ENCODE measurements at regions not wholly inside any gene's neighbourhood (a gene's known extent, or its start where the extent isn't known, plus 50 kb on each side); places are given as distances from the start of the nearest gene placed in this dataset.

GRCh38 chr1:209326831-209327230, 256.7 kb upstream of the CAMK1G start:
- no TSS peak for BruUV-seq (replicated peaks)
- peaks cover 15% of the 10 kb centered on the region for H3K4me1 ChIP-seq (replicated peaks; ENCODE audit: insufficient read depth)
- ChIA-PET CTCF (no interaction called here), POLR2A (ENCODE audit: unreplicated experiment) (no interaction called here)
- no peaks in the 10 kb centered on the region for H3K79me2 ChIP-seq (ENCODE audit: low read depth)
- no peak for TF ChIP-seq EZH2 (IDR thresholded peaks at IDR 0.05; ENCODE audit: low read depth)
- TF ChIP-seq, protein P1, sequence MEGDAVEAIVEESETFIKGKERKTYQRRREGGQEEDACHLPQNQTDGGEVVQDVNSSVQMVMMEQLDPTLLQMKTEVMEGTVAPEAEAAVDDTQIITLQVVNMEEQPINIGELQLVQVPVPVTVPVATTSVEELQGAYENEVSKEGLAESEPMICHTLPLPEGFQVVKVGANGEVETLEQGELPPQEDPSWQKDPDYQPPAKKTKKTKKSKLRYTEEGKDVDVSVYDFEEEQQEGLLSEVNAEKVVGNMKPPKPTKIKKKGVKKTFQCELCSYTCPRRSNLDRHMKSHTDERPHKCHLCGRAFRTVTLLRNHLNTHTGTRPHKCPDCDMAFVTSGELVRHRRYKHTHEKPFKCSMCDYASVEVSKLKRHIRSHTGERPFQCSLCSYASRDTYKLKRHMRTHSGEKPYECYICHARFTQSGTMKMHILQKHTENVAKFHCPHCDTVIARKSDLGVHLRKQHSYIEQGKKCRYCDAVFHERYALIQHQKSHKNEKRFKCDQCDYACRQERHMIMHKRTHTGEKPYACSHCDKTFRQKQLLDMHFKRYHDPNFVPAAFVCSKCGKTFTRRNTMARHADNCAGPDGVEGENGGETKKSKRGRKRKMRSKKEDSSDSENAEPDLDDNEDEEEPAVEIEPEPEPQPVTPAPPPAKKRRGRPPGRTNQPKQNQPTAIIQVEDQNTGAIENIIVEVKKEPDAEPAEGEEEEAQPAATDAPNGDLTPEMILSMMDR (conservative IDR thresholded peaks at IDR 0.05) = no peak
- H3K9me3 ChIP-seq (ENCODE audit: insufficient read depth, low read depth) = no peaks in the 10 kb centered on the region
- H3F3A ChIP-seq (ENCODE audit: insufficient read depth, low read depth) = no peaks in the 10 kb centered on the region
- no peak for DNase-seq
- H3K9me2 ChIP-seq (ENCODE audit: insufficient read depth) = no peaks in the 10 kb centered on the region
- no peak overlapping the region for H2AFZ ChIP-seq
- intact Hi-C loops (cut with micrococcal nuclease; ENCODE audit: unreplicated experiment) = no loop called here
- no peak overlapping the region for H3K27ac ChIP-seq
- no peaks in the 10 kb centered on the region for H4K20me1 ChIP-seq (ENCODE audit: insufficient read depth)
- no peak overlapping the region for H3K4me2 ChIP-seq
- H3K27me3 ChIP-seq (ENCODE audit: insufficient read depth, low read depth) = no peaks in the 10 kb centered on the region
- no peak overlapping the region for H3K4me3 ChIP-seq
- no peaks in the 10 kb centered on the region for H3K36me3 ChIP-seq (ENCODE audit: low read depth)

GRCh38 chr1:209328196-209328595, 255.3 kb upstream of the CAMK1G start:
- POLR2A ChIA-PET (ENCODE audit: unreplicated experiment) = no interaction called here
- Histone ChIP-seq H3K36me3 (ENCODE audit: low read depth) (no peaks in the 10 kb centered on the region), H3K9me3 (ENCODE audit: insufficient read depth, low read depth) (no peaks in the 10 kb centered on the region), H3K9me2 (ENCODE audit: insufficient read depth) (no peaks in the 10 kb centered on the region), H3K27me3 (ENCODE audit: insufficient read depth, low read depth) (no peaks in the 10 kb centered on the region), H2AFZ (no peak overlapping the region), H3K4me1 (replicated peaks; ENCODE audit: insufficient read depth) (peaks cover 15% of the 10 kb centered on the region), H3K4me3 (no peak overlapping the region), H3F3A (ENCODE audit: insufficient read depth, low read depth) (no peaks in the 10 kb centered on the region), H3K4me2 (no peak overlapping the region), H3K79me2 (ENCODE audit: low read depth) (no peaks in the 10 kb centered on the region), H4K20me1 (ENCODE audit: insufficient read depth) (no peaks in the 10 kb centered on the region), H3K27ac (no peak overlapping the region)
- BruUV-seq (replicated peaks) = no TSS peak
- intact Hi-C loops (cut with micrococcal nuclease; ENCODE audit: unreplicated experiment) = no loop called here
- CTCF ChIA-PET = no interaction called here
- no peak for DNase-seq
- TF ChIP-seq, protein P1 (conservative IDR thresholded peaks at IDR 0.05) = no peak
- TF ChIP-seq EZH2 (IDR thresholded peaks at IDR 0.05; ENCODE audit: low read depth) = no peak

GRCh38 chr1:209335178-209335577, 248.3 kb upstream of the CAMK1G start:
- intact Hi-C loops (cut with micrococcal nuclease; ENCODE audit: unreplicated experiment) = no loop called here
- POLR2A ChIA-PET (ENCODE audit: unreplicated experiment) = no interaction called here
- Histone ChIP-seq H3K9me2 (ENCODE audit: insufficient read depth) (no peaks in the 10 kb centered on the region), H3K4me2 (no peak overlapping the region), H3K4me3 (no peak overlapping the region), H3K79me2 (ENCODE audit: low read depth) (no peaks in the 10 kb centered on the region), H3K27me3 (ENCODE audit: insufficient read depth, low read depth) (no peaks in the 10 kb centered on the region), H4K20me1 (ENCODE audit: insufficient read depth) (no peaks in the 10 kb centered on the region), H3K4me1 (replicated peaks; ENCODE audit: insufficient read depth) (no peaks in the 10 kb centered on the region), H3K27ac (no peak overlapping the region), H3K36me3 (ENCODE audit: low read depth) (no peaks in the 10 kb centered on the region), H2AFZ (no peak overlapping the region), H3K9me3 (ENCODE audit: insufficient read depth, low read depth) (no peaks in the 10 kb centered on the region), H3F3A (ENCODE audit: insufficient read depth, low read depth) (no peaks in the 10 kb centered on the region; the same call in 1 of the 2 replicates)
- CTCF ChIA-PET = interaction anchor here (0.6 kb wide), 1 partner anchor 220 kb away, joined by 3 read pairs; no protein-coding TSS in a partner anchor
- BruUV-seq (replicated peaks) = no TSS peak
- DNase-seq = peak; percentile 41
- TF ChIP-seq, protein P1 (conservative IDR thresholded peaks at IDR 0.05) = peak; percentile 83
- TF ChIP-seq EZH2 (IDR thresholded peaks at IDR 0.05; ENCODE audit: low read depth) = no peak

All from PC-9 (cell line).